GM13976 (cell line): ENCODE measurements at regions not wholly inside any gene's neighbourhood (a gene's known extent, or its start where the extent isn't known, plus 50 kb on each side); places are given as distances from the start of the nearest gene placed in this dataset.

ENCODE experiments used
- DNase-seq: peaks from one replicate; pipeline ENCODE4 v3.0.0; 2012; ENCODE audit warnings: low spot score
- in situ Hi-C: fragments of 300-500 bp; cut with MboI; formaldehyde crosslinking; loops from one replicate; pipeline ENCODE4 v1.12.0; 2022; ENCODE audit warnings: low sequenced_read_pairs, mixed read lengths, inconsistent platforms; ENCODE audit not compliant: unreplicated experiment
- TF ChIP-seq, protein P1 (sequence below): IDR thresholded peaks from 2 replicates; pipeline ENCODE4 v1.5.1; 2012; ENCODE audit warnings: borderline replicate concordance, mild to moderate bottlenecking; ENCODE audit not compliant: insufficient read depth; ENCODE audit errors: extremely low read depth, missing control alignments, control extremely low read depth

DNA sequence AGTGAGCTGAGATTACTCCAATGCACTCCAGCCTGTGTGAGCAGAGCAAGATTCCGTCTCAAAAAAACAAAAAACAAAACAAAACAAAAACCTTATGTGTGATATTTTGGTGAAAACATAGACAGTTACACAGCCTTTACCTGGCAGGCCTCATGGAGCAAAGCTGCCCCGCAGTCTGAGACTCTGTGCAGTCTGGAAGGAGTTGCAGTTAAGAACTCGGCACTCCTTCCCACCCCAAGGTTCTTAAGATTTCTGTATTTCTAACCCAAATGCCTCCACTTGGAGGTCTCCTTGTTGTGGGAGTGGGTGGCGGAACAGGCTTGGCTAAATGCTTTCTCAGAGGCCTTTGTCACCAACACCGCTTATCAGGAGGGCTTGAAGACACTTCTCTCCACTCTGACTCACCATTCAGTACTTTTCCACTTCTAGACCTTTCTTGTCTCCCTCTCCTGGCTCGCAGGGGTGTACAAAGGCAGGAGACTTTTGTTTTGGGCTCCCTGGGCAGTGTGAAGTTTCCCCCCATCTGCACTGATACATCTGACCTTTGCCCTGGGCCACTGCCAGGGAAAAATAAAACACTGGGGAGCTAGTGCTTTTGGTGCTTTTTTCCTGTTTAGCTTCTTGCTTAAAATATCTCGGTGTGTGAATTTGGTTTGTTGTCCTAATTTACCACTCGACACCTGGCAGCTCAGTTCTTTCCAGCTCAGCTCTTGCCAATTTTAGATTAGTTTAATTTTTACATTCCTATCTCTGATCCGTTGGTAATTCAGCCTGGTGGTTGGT lies 51.3 kb upstream of the MAGI2 start:
- DNase-seq, result no peak
- in situ Hi-C loops, result no loop called here
- TF ChIP-seq, protein P1, sequence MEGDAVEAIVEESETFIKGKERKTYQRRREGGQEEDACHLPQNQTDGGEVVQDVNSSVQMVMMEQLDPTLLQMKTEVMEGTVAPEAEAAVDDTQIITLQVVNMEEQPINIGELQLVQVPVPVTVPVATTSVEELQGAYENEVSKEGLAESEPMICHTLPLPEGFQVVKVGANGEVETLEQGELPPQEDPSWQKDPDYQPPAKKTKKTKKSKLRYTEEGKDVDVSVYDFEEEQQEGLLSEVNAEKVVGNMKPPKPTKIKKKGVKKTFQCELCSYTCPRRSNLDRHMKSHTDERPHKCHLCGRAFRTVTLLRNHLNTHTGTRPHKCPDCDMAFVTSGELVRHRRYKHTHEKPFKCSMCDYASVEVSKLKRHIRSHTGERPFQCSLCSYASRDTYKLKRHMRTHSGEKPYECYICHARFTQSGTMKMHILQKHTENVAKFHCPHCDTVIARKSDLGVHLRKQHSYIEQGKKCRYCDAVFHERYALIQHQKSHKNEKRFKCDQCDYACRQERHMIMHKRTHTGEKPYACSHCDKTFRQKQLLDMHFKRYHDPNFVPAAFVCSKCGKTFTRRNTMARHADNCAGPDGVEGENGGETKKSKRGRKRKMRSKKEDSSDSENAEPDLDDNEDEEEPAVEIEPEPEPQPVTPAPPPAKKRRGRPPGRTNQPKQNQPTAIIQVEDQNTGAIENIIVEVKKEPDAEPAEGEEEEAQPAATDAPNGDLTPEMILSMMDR, result no peak
